ENCODE measurements at regions not wholly inside any gene's neighbourhood (a gene's known extent, or its start where the extent isn't known, plus 50 kb on each side); places are given as distances from the start of the nearest gene placed in this dataset.

GRCh38 chr2:128691526-128691925 is 372.9 kb upstream of the HS6ST1 start:
- no peaks in the 10 kb centered on the region for H3K4me1 ChIP-seq
- intact Hi-C loops (cut with DNase I): no loop called here
- H3K36me3 ChIP-seq: no peaks in the 10 kb centered on the region
- no peak overlapping the region for H3K4me3 ChIP-seq
- no peaks in the 10 kb centered on the region for H3K27me3 ChIP-seq
- no peak for TF ChIP-seq CTCF (IDR thresholded peaks at IDR 0.05)
- H3K27ac ChIP-seq: no peak overlapping the region
- H3K9me3 ChIP-seq: no peaks in the 10 kb centered on the region
- peak in 1 of 2 donors; percentile 25 for DNase-seq (ENCODE audit: low spot score in 2 of 2)

- no peaks in the 10 kb centered on the region for H3K4me1 ChIP-seq
- DNase-seq (ENCODE audit: low spot score in 2 of 2): peak in 1 of 2 donors; percentile 50
- intact Hi-C loops (cut with DNase I): no loop called here
- H3K27ac ChIP-seq: no peak overlapping the region
- no peaks in the 10 kb centered on the region for H3K9me3 ChIP-seq
- no peak overlapping the region for H3K4me3 ChIP-seq
- H3K27me3 ChIP-seq: no peaks in the 10 kb centered on the region
- no peak for TF ChIP-seq CTCF (IDR thresholded peaks at IDR 0.05)
- H3K36me3 ChIP-seq: no peaks in the 10 kb centered on the region
Measured at GRCh38 chr2:128692895-128693742, 374.5 kb upstream of the HS6ST1 start.

GRCh38 chr2:128693743-128694029 is 375.0 kb upstream of the HS6ST1 start:
- Histone ChIP-seq H3K27me3 (no peaks in the 10 kb centered on the region), H3K27ac (no peak overlapping the region), H3K36me3 (no peaks in the 10 kb centered on the region), H3K4me3 (no peak overlapping the region), H3K9me3 (no peaks in the 10 kb centered on the region), H3K4me1 (no peaks in the 10 kb centered on the region)
- TF ChIP-seq CTCF (IDR thresholded peaks at IDR 0.05): no peak
- intact Hi-C loops (cut with DNase I): no loop called here
- no peak for DNase-seq (ENCODE audit: low spot score in 2 of 2)

GRCh38 chr2:128695646-128696220 is 377.1 kb upstream of the HS6ST1 start:
- TF ChIP-seq CTCF (IDR thresholded peaks at IDR 0.05): no peak
- H3K27me3 ChIP-seq: no peaks in the 10 kb centered on the region
- DNase-seq (ENCODE audit: low spot score in 2 of 2): peak in 1 of 2 donors; percentile 18
- no peaks in the 10 kb centered on the region for H3K9me3 ChIP-seq
- H3K27ac ChIP-seq: no peak overlapping the region
- intact Hi-C loops (cut with DNase I): no loop called here
- no peaks in the 10 kb centered on the region for H3K36me3 ChIP-seq
- H3K4me3 ChIP-seq: no peak overlapping the region
- no peaks in the 10 kb centered on the region for H3K4me1 ChIP-seq

GRCh38 chr2:128696421-128696820 is 377.8 kb upstream of the HS6ST1 start:
- intact Hi-C loops (cut with DNase I): no loop called here
- no peak for TF ChIP-seq CTCF (IDR thresholded peaks at IDR 0.05)
- no peaks in the 10 kb centered on the region for H3K9me3 ChIP-seq
- no peaks in the 10 kb centered on the region for H3K27me3 ChIP-seq
- H3K36me3 ChIP-seq: no peaks in the 10 kb centered on the region
- DNase-seq (ENCODE audit: low spot score in 2 of 2): peak in 1 of 2 donors; percentile 43
- H3K4me3 ChIP-seq: no peak overlapping the region
- no peaks in the 10 kb centered on the region for H3K4me1 ChIP-seq
- no peak overlapping the region for H3K27ac ChIP-seq
